ENCODE measurements at regions not wholly inside any gene's neighbourhood (a gene's known extent, or its start where the extent isn't known, plus 50 kb on each side); places are given as distances from the start of the nearest gene placed in this dataset.

DNA sequence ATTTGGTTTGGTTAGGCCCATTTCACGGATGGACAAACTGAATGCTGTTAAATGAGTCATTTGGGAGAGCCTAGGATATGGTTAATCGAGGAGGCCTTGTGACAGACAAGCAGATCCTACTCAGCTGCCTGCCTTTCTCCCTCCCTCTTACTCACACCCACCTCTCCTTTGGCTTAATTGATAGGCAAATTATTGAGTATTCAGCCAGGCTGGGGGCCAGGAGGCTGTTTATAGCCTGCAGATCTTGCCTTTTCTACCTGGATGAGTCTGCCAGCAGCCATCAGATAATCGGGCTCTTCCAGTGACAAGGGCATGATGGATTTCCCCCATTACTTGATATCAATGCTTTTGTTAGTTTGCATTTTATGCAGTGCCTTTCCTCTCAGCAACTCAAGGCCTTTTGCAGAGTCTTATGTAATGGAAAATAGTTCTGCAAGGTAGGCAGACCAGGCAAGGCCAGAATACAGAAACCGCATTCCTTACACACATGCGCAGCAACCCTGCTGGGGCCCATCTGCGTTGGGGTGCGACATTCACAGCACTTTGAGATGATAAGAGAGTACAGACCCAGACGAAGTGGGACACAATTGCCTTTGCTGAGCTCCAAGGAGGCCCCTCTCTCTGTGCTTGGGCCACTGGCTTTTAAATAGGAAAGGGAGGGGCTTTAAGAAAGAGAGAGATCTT lies 96.2 kb upstream of the ATP6AP2 start:
- H3K4me3 ChIP-seq (ENCODE audit: low read depth, poor library complexity, severe bottlenecking), result no peak overlapping the region
- DNase-seq (ENCODE audit: low spot score in 2 of 2), result no peak
- 66 to 72% methylated on average over 8 of the region's 8 CpGs for WGBS, 2 donors
- TF ChIP-seq, protein P1, sequence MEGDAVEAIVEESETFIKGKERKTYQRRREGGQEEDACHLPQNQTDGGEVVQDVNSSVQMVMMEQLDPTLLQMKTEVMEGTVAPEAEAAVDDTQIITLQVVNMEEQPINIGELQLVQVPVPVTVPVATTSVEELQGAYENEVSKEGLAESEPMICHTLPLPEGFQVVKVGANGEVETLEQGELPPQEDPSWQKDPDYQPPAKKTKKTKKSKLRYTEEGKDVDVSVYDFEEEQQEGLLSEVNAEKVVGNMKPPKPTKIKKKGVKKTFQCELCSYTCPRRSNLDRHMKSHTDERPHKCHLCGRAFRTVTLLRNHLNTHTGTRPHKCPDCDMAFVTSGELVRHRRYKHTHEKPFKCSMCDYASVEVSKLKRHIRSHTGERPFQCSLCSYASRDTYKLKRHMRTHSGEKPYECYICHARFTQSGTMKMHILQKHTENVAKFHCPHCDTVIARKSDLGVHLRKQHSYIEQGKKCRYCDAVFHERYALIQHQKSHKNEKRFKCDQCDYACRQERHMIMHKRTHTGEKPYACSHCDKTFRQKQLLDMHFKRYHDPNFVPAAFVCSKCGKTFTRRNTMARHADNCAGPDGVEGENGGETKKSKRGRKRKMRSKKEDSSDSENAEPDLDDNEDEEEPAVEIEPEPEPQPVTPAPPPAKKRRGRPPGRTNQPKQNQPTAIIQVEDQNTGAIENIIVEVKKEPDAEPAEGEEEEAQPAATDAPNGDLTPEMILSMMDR (IDR thresholded peaks at IDR 0.05), result no peak
- no peak for TF ChIP-seq POLR2A (IDR thresholded peaks at IDR 0.05)
- intact Hi-C loops (cut with DNase I; ENCODE audit: low total_unique reads), result loop anchor here (5.0 kb wide), 1 partner anchor 1327 kb away; no protein-coding TSS in a partner anchor

DNA sequence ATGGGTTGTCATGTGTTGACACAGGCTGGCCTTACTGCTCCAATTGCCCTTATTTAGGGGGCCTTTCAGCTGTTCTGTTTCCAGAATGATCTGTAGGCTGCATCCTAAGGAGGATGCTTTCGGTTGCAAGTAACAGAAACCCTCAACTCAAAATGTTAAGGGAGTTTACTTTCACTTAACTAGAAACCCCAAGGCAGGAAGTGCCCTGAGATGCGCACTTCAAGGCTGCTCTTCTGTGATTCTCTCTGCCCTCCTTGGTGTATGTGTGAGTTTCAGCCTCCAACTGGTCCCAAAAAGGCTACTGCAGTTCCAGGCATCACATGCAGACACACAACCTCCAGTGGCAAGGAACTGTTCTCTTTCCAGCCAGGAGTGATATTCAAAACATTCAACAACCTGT lies 97.3 kb upstream of the ATP6AP2 start:
- 82 to 100% methylated on average over 2 of the region's 2 CpGs for WGBS, 2 donors

DNA sequence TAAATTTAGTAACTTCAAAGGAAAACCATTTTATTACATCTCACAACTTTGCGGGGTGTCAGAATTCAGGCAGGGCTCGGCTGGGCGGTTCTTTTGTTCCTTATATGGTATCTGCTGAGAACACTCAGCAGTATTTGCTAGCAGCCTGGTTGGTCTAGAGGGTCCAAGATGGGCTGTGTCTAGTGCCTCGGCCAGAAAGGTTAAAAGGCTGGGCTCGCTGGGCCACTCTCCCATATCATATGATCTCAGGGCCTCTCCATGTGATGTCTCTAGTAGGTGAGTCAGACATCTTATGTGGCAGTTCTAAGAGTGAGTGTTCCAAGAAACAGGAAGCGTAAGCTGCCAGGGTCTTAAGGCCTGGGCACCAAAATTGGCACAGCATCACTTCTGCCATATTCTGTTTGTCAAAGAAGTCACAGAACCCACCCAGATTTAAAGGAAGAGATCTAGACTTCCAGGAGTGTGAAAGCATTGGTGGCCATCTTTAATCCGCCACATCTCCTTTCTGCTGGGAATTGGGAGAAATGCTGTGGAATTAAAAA lies 100.9 kb upstream of the ATP6AP2 start:
- DNase-seq (ENCODE audit: low spot score in 2 of 2), result no peak
- intact Hi-C loops (cut with DNase I; ENCODE audit: low total_unique reads), result loop anchor here (5.0 kb wide), 1 partner anchor 193 kb away; no protein-coding TSS in a partner anchor
- H3K4me3 ChIP-seq (ENCODE audit: low read depth, poor library complexity, severe bottlenecking), result no peak overlapping the region
- TF ChIP-seq, protein P1 (IDR thresholded peaks at IDR 0.05), result no peak
- TF ChIP-seq POLR2A (IDR thresholded peaks at IDR 0.05), result no peak
- WGBS, 2 donors, result 90 to 100% methylated on average over 6 to 7 of the region's 7 CpGs

More for the DNA sequence above, 97.3 kb upstream of the ATP6AP2 start:
- intact Hi-C loops (cut with DNase I; ENCODE audit: low total_unique reads), result no loop called here
- TF ChIP-seq POLR2A (IDR thresholded peaks at IDR 0.05), result no peak
- TF ChIP-seq, protein P1 (IDR thresholded peaks at IDR 0.05), result no peak
- no peak for DNase-seq (ENCODE audit: low spot score in 2 of 2)
- H3K4me3 ChIP-seq (ENCODE audit: low read depth, poor library complexity, severe bottlenecking), result no peak overlapping the region

DNA sequence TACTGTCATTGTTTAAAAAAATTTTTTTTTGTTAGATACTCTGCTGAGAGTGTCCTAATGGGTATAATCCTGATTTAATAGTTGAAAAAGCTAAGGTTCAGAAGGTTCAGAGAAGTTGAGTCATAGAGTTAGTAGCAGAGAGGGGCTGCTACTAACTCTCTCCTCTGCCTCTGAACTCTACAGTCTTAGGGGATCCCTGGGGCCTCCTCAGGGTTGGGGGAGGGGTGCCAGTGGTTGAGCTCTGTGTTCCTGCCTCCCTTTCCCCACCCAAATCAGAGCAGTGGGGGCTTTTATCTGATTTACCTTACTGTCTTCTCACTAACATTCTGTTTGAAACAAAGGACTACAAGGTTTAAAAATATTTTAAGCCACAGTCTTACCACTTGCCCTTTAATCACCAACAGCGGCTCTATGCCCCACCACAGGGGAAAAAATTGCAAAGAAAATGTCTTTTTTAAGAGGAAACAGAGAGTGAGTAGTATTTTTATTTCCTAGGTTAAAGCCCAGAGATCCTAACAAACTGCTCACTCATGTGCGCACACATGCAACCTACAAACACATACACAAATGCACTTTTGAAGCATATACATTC lies 102.2 kb upstream of the ATP6AP2 start:
- intact Hi-C loops (cut with DNase I; ENCODE audit: low total_unique reads), result loop anchor here (5.0 kb wide), 1 partner anchor 191 kb away; no protein-coding TSS in a partner anchor
- no peak overlapping the region for H3K4me3 ChIP-seq (ENCODE audit: low read depth, poor library complexity, severe bottlenecking)
- DNase-seq (ENCODE audit: low spot score in 2 of 2), result no peak
- 87 to 92% methylated on average over 2 of the region's 2 CpGs for WGBS, 2 donors
- no peak for TF ChIP-seq POLR2A (IDR thresholded peaks at IDR 0.05)
- TF ChIP-seq, protein P1 (IDR thresholded peaks at IDR 0.05), result no peak

DNA sequence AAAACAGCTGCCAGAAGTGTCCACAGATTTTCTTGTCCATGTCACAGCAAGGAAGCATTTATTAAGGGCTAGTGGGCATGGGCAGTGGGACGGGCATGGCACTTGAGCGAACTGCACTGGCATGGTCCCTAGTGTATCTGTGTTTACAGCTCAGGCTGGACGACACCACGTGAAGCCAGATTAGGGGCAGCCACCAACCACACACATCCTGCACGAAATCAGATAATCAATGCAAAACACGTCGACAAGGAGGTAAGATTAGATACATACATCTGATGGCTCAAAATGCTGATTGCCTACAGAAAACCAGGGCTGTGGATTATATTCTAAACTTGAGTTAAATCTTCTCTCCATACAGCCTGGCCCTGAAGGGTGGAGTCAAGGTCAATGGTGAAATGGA lies 103.8 kb upstream of the ATP6AP2 start:
- no peak for DNase-seq (ENCODE audit: low spot score in 2 of 2)
- no peak overlapping the region for H3K4me3 ChIP-seq (ENCODE audit: low read depth, poor library complexity, severe bottlenecking)
- intact Hi-C loops (cut with DNase I; ENCODE audit: low total_unique reads), result loop anchor here (5.0 kb wide), 1 partner anchor 190 kb away; no protein-coding TSS in a partner anchor
- TF ChIP-seq, protein P1 (IDR thresholded peaks at IDR 0.05), result no peak
- no peak for TF ChIP-seq POLR2A (IDR thresholded peaks at IDR 0.05)
- 83 to 91% methylated on average over 7 of the region's 7 CpGs for WGBS, 2 donors
